Gastrocnemius medialis (tissue), 4 donors: ENCODE measurements at regions not wholly inside any gene's neighbourhood (a gene's known extent, or its start where the extent isn't known, plus 50 kb on each side); places are given as distances from the start of the nearest gene placed in this dataset.

Experiments
- POLR2A ChIP-seq, 2 donors: fragments of 450-650 bp; IDR thresholded peaks; one replicate each; pipeline ENCODE4 v1.6.1; 2017; ENCODE audit warnings: antibody characterized with exemption in 2 of 2, mild to moderate bottlenecking in 2 of 2, moderate library complexity in 2 of 2
- TF ChIP-seq, protein P1 (sequence below), 5 experiments: fragments of 450-650 bp in 3 of 5; fragments of 200-600 bp in 2 of 5; sonication (generic) in 2 of 5; IDR thresholded peaks in 4 of 5; conservative IDR thresholded peaks in 1 of 5; 1 replicate in 4 of 5; 2 replicates in 1 of 5; pipeline ENCODE4 v1.5.1; 2016 to 2019; ENCODE audit warnings: antibody characterized with exemption in 5 of 5, mild to moderate bottlenecking in 3 of 5, moderate library complexity in 3 of 5

DNA sequence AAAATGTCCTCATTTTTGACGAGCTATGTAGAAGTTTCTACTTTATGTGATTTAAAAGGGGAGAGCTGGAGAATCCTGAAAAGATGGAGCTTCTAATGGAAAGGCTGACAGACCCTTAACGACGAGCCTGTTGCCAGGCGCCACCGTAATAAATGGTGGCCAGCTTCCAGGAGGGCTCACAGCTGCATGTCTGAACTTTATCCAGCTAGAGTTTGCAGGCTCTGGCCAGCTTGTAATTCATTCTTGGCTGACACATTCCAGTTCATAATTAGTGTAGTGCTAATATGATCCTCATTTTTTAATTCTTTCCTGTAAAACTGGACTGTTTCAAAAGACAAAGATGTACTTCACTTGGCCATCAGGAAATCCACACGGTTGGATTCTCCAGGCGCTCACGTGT lies 246.7 kb downstream of the GAS1 start:
- TF ChIP-seq, protein P1, sequence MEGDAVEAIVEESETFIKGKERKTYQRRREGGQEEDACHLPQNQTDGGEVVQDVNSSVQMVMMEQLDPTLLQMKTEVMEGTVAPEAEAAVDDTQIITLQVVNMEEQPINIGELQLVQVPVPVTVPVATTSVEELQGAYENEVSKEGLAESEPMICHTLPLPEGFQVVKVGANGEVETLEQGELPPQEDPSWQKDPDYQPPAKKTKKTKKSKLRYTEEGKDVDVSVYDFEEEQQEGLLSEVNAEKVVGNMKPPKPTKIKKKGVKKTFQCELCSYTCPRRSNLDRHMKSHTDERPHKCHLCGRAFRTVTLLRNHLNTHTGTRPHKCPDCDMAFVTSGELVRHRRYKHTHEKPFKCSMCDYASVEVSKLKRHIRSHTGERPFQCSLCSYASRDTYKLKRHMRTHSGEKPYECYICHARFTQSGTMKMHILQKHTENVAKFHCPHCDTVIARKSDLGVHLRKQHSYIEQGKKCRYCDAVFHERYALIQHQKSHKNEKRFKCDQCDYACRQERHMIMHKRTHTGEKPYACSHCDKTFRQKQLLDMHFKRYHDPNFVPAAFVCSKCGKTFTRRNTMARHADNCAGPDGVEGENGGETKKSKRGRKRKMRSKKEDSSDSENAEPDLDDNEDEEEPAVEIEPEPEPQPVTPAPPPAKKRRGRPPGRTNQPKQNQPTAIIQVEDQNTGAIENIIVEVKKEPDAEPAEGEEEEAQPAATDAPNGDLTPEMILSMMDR (IDR thresholded peaks at IDR 0.05 in 4 of 5, conservative IDR thresholded peaks at IDR 0.05 in 1 of 5): no peak
- TF ChIP-seq POLR2A (IDR thresholded peaks at IDR 0.05): no peak
